Endothelial cell of umbilical vein (primary cell): ENCODE measurements at regions not wholly inside any gene's neighbourhood (a gene's known extent, or its start where the extent isn't known, plus 50 kb on each side); places are given as distances from the start of the nearest gene placed in this dataset.

ENCODE experiments used
- BruUV-seq: library from RNA; stranded (reverse); fragments of 400-500 nt; replicated peaks from 2 replicates; lab custom pipeline; 2021; lab: Mats Ljungman, UMichigan
- CTCF ChIA-PET: fragments of 300-600, 350-600 bp; sonication (Branson Sonifier 250); formaldehyde crosslinking; loops from one replicate; lab custom pipeline; 2021; ENCODE audit warnings: antibody characterized with exemption, inconsistent platforms; lab: Charles Lee
- POLR2A ChIA-PET: fragments of 300-600, 350-600 bp; sonication (Branson Sonifier 250); formaldehyde crosslinking; loops from one replicate; lab custom pipeline; 2021; ENCODE audit warnings: antibody characterized with exemption, inconsistent platforms; lab: Charles Lee
- DNase-seq: peaks from one replicate; pipeline ENCODE4 v3.0.0-alpha.2; 2011; ENCODE audit warnings: low read depth, low spot score
- FAIRE-seq: peaks from 2 replicates; lab custom pipeline; 2011; peaks lifted over from hg19 to GRCh38; lab: Jason Lieb, UNC
- H2AFZ ChIP-seq: 2 replicates; pipeline ENCODE4 v1.6.0; 2012; ENCODE audit warnings: low read depth, low read length, control low read depth, inconsistent platforms
- H3K27ac ChIP-seq: 2 replicates; pipeline ENCODE4 v1.5.1; 2011; ENCODE audit warnings: low read depth, mild to moderate bottlenecking, control low read depth, low read length, moderate library complexity; ENCODE audit not compliant: insufficient read depth
- H3K27me3 ChIP-seq, 2 experiments: 2 replicates each; pipeline versions ENCODE4 v1.6.0 to v1.6.1; 2011; ENCODE audit warnings: low read length in 2 of 2, mixed read lengths in 1 of 2; ENCODE audit not compliant: control insufficient read depth in 2 of 2, insufficient read depth in 2 of 2
- H3K36me3 ChIP-seq, 2 experiments: 2 replicates in 1 of 2; 3 replicates in 1 of 2; pipeline ENCODE4 v1.5.1; 2011; ENCODE audit warnings: low read length in 2 of 2, mild to moderate bottlenecking in 1 of 2, moderate library complexity in 1 of 2; ENCODE audit not compliant: control insufficient read depth in 2 of 2, insufficient read depth in 2 of 2; ENCODE audit errors: extremely low read depth in 1 of 2
- H3K4me1 ChIP-seq: 3 replicates; pipeline ENCODE4 v1.5.1; 2011; ENCODE audit warnings: mild to moderate bottlenecking, low read length; ENCODE audit not compliant: control insufficient read depth, insufficient read depth; ENCODE audit errors: extremely low read depth
- H3K4me2 ChIP-seq: 2 replicates; pipeline ENCODE4 v1.6.1; 2011; ENCODE audit warnings: low read length, control low read depth, mixed read lengths; ENCODE audit not compliant: insufficient read depth
- H3K4me3 ChIP-seq, 3 experiments: fragments of 200-600 bp in 1 of 3; sonication (generic), shearing (Covaris generic) in 1 of 3; replicated peaks in 1 of 3; 2 replicates each; pipeline ENCODE4 v1.5.1; 2011 to 2016; ENCODE audit warnings: control low read depth in 3 of 3, low read length in 3 of 3, mild to moderate bottlenecking in 2 of 3, inconsistent platforms in 1 of 3, low read depth in 1 of 3, moderate library complexity in 1 of 3; ENCODE audit not compliant: insufficient read depth in 1 of 3
- H3K79me2 ChIP-seq: 2 replicates; pipeline ENCODE4 v1.6.0; 2012; ENCODE audit warnings: low read length, inconsistent platforms; ENCODE audit not compliant: control insufficient read depth, insufficient read depth
- H3K9ac ChIP-seq: replicated peaks from 2 replicates; pipeline ENCODE3; 2011; ENCODE audit warnings: low read length, control low read depth; ENCODE audit not compliant: insufficient read depth; ENCODE audit errors: extremely low read depth
- H3K9me1 ChIP-seq: replicated peaks from 3 replicates; pipeline ENCODE4 v1.6.0; 2011; ENCODE audit warnings: mild to moderate bottlenecking, low read length; ENCODE audit not compliant: control insufficient read depth, insufficient read depth; ENCODE audit errors: extremely low read depth
- H3K9me3 ChIP-seq: replicated peaks from 2 replicates; pipeline ENCODE4 v1.5.1; 2012; ENCODE audit warnings: low read length, inconsistent platforms; ENCODE audit not compliant: control insufficient read depth, insufficient read depth
- H4K20me1 ChIP-seq: replicated peaks from 2 replicates; pipeline ENCODE3; 2011; ENCODE audit warnings: mild to moderate bottlenecking, low read length; ENCODE audit not compliant: control insufficient read depth, insufficient read depth; ENCODE audit errors: extremely low read depth
- CTCF ChIP-seq, 2 donors: IDR thresholded peaks; 1 replicate in 1 of 2; 2 replicates in 1 of 2; pipeline ENCODE4 v1.5.1; 2011; ENCODE audit warnings: low read length in 2 of 2, mild to moderate bottlenecking in 2 of 2, moderate library complexity in 2 of 2, control low read depth in 1 of 2, inconsistent platforms in 1 of 2, low read depth in 1 of 2; ENCODE audit not compliant: insufficient read depth in 1 of 2; ENCODE audit errors: extremely low read depth in 1 of 2
- EZH2 ChIP-seq: IDR thresholded peaks from 2 replicates; pipeline ENCODE4 v1.6.1; 2012; ENCODE audit warnings: borderline replicate concordance, low read depth, mild to moderate bottlenecking, moderate library complexity, low read length, inconsistent platforms; ENCODE audit not compliant: severe bottlenecking
- FOS ChIP-seq: IDR thresholded peaks from 2 replicates; pipeline ENCODE4 v1.6.1; 2011; ENCODE audit warnings: mild to moderate bottlenecking, low read length, moderate library complexity, borderline replicate concordance; ENCODE audit not compliant: insufficient read depth
- GATA2 ChIP-seq: IDR thresholded peaks from 2 replicates; pipeline ENCODE4 v1.7.0; 2011; ENCODE audit warnings: low read depth, mild to moderate bottlenecking, moderate library complexity, mixed read lengths, low read length; ENCODE audit not compliant: insufficient read length, insufficient read depth
- JUN ChIP-seq: IDR thresholded peaks from 2 replicates; pipeline ENCODE4 v1.6.1; 2011; ENCODE audit warnings: borderline replicate concordance, low read depth; ENCODE audit not compliant: insufficient read length, insufficient read depth
- MAX ChIP-seq: IDR thresholded peaks from 2 replicates; pipeline ENCODE4 v1.6.1; 2011; ENCODE audit not compliant: insufficient read depth, insufficient read length
- MYC ChIP-seq: IDR thresholded peaks from one replicate; pipeline ENCODE4 v1.6.1; 2011; ENCODE audit warnings: mild to moderate bottlenecking, low read depth, low read length
- POLR2A ChIP-seq: IDR thresholded peaks from 2 replicates; pipeline ENCODE4 v1.6.1; 2012; ENCODE audit warnings: low read depth, mild to moderate bottlenecking, control low read depth, low read length
- POLR2AphosphoS5 ChIP-seq: IDR thresholded peaks from 2 replicates; pipeline ENCODE4 v1.6.1; 2012; ENCODE audit warnings: low read depth, mild to moderate bottlenecking, control low read depth, low read length, moderate library complexity; ENCODE audit not compliant: insufficient read depth
- dilution Hi-C: fragments of 300-500 bp; cut with MboI; formaldehyde crosslinking; loops from one replicate; pipeline ENCODE4 v1.15.0; 2019; ENCODE audit warnings: low sequenced_read_pairs; ENCODE audit not compliant: extremely low pct_ligation_motif_present
- intact Hi-C: fragments of 100-400 bp; cut with micrococcal nuclease; formaldehyde crosslinking; loops from one replicate; pipeline ENCODE4 v1.10.0; 2022

GRCh38 chr6:168219804-168220203 is 99.8 kb downstream of the DACT2 start:
- no peaks in the 10 kb centered on the region for H3K79me2 ChIP-seq
- intact Hi-C loops, result no loop called here
- ChIA-PET CTCF (no interaction called here), POLR2A (no interaction called here)
- no peak overlapping the region for H2AFZ ChIP-seq
- H3K27ac ChIP-seq, result no peak overlapping the region
- no peak overlapping the region for H3K4me2 ChIP-seq
- no TSS peak for BruUV-seq
- dilution Hi-C loops, result no loop called here
- no peak for FAIRE-seq
- H4K20me1 ChIP-seq, result no peaks in the 10 kb centered on the region
- no peaks in the 10 kb centered on the region for H3K9me1 ChIP-seq
- no peaks in the 10 kb centered on the region for H3K4me1 ChIP-seq
- no peaks in the 10 kb centered on the region for H3K36me3 ChIP-seq
- no peaks in the 10 kb centered on the region for H3K27me3 ChIP-seq
- no peak for DNase-seq
- H3K4me3 ChIP-seq, result no peak overlapping the region
- H3K9me3 ChIP-seq, result no peaks in the 10 kb centered on the region
- no peak overlapping the region for H3K9ac ChIP-seq
- TF ChIP-seq MAX (no peak), GATA2 (no peak)

GRCh38 chr6:168218785-168219566 is 100.6 kb downstream of the DACT2 start:
- H3K79me2 ChIP-seq, result no peaks in the 10 kb centered on the region
- no TSS peak for BruUV-seq
- H3K9me3 ChIP-seq, result no peaks in the 10 kb centered on the region
- H3K9ac ChIP-seq, result no peak overlapping the region
- H3K4me2 ChIP-seq, result no peak overlapping the region
- TF ChIP-seq JUN (no peak), MYC (no peak), MAX (no peak), GATA2 (no peak), POLR2AphosphoS5 (no peak), EZH2 (no peak), CTCF (IDR thresholded peaks at IDR 0.05; ENCODE audit: extremely low read depth in 1 of 2, insufficient read depth in 1 of 2, low read depth in 1 of 2, low read length in 2 of 2) (no peak), FOS (no peak), POLR2A (no peak)
- no peaks in the 10 kb centered on the region for H3K9me1 ChIP-seq
- no peaks in the 10 kb centered on the region for H3K27me3 ChIP-seq
- H4K20me1 ChIP-seq, result no peaks in the 10 kb centered on the region
- H3K27ac ChIP-seq, result no peak overlapping the region
- H3K36me3 ChIP-seq, result no peaks in the 10 kb centered on the region
- POLR2A ChIA-PET, result no interaction called here
- no peaks in the 10 kb centered on the region for H3K4me1 ChIP-seq
- no peak overlapping the region for H3K4me3 ChIP-seq
- intact Hi-C loops, result no loop called here
- dilution Hi-C loops, result no loop called here
- FAIRE-seq (no peak), DNase-seq (no peak)
- no peak overlapping the region for H2AFZ ChIP-seq
- CTCF ChIA-PET, result no interaction called here
